UCSD-AML1 (cell line): ENCODE measurements at regions not wholly inside any gene's neighbourhood (a gene's known extent, or its start where the extent isn't known, plus 50 kb on each side); places are given as distances from the start of the nearest gene placed in this dataset.
"Not testable (repeated sequence)": the region's sequence is repeated elsewhere in the genome, so short reads cannot be mapped to it uniquely, and the experiment has no call there.

Experiments used
- DNase-seq: peaks from one replicate; lab custom pipeline; 2025; ENCODE audit not compliant: unreplicated experiment; lab: John Stamatoyannopoulos, UW

- no peak for DNase-seq
Observed at GRCh38 chr17:27944546-27945332, 51.6 kb upstream of the LYRM9 start.

- no peak for DNase-seq
Observed at GRCh38 chr17:27945333-27945616, 52.1 kb upstream of the LYRM9 start.

- DNase-seq, result no peak
Observed at GRCh38 chr17:27945953-27946352, 52.8 kb upstream of the LYRM9 start.

- DNase-seq, result no peak
Observed at GRCh38 chr17:27946513-27946912, 53.3 kb upstream of the LYRM9 start.

GRCh38 chr17:27947005-27947406, 53.8 kb upstream of the LYRM9 start:
- no peak for DNase-seq

GRCh38 chr17:27949304-27949703, 56.1 kb upstream of the LYRM9 start:
- DNase-seq, result no peak

- not testable (repeated sequence) for DNase-seq
Observed at GRCh38 chr17:27950225-27950624, 57.1 kb upstream of the LYRM9 start.

- no peak for DNase-seq
Observed at GRCh38 chr17:27950995-27951394, 57.8 kb upstream of the LYRM9 start.

- peak; percentile 77 for DNase-seq
Observed at GRCh38 chr17:27951872-27952271, 58.7 kb upstream of the LYRM9 start.

GRCh38 chr17:27952366-27952765, 59.2 kb upstream of the LYRM9 start:
- peak; percentile 77 for DNase-seq

- DNase-seq, result peak; percentile 60
Observed at GRCh38 chr17:27954548-27955495, 61.7 kb upstream of the LYRM9 start.

GRCh38 chr17:27956601-27957445, 63.7 kb upstream of the LYRM9 start:
- DNase-seq, result no peak

GRCh38 chr17:27957446-27957793, 64.3 kb upstream of the LYRM9 start:
- DNase-seq, result not testable (repeated sequence)

GRCh38 chr17:27958708-27959381, 65.7 kb upstream of the LYRM9 start:
- no peak for DNase-seq

- DNase-seq, result no peak
Observed at GRCh38 chr17:27959382-27959709, 66.2 kb upstream of the LYRM9 start.

GRCh38 chr17:27960183-27960849, 67.2 kb upstream of the LYRM9 start:
- DNase-seq, result no peak

GRCh38 chr17:27962581-27962980, 69.4 kb upstream of the LYRM9 start:
- DNase-seq, result not testable (repeated sequence)

- DNase-seq, result no peak
Observed at GRCh38 chr17:27965224-27965623, 72.1 kb upstream of the LYRM9 start.

GRCh38 chr17:27968206-27968732, 74.2 kb upstream of the NLK start:
- DNase-seq, result peak; percentile 67

GRCh38 chr17:27970587-27970986, 71.9 kb upstream of the NLK start:
- no peak for DNase-seq
